HFFc6 (cell line): ENCODE measurements at regions not wholly inside any gene's neighbourhood (a gene's known extent, or its start where the extent isn't known, plus 50 kb on each side); places are given as distances from the start of the nearest gene placed in this dataset.

ENCODE experiments used
- DNase-seq: peaks from one replicate; pipeline ENCODE4 v3.0.0-alpha.2; 2018
- H3K27ac Mint-ChIP-seq: 2 replicates; pipeline ENCODE4 v1.8.0; 2020; ENCODE audit warnings: mild to moderate bottlenecking, mixed read lengths
- H3K27me3 Mint-ChIP-seq: 2 replicates; pipeline ENCODE4 v1.8.0; 2021; ENCODE audit warnings: mild to moderate bottlenecking, moderate library complexity, mixed read lengths; ENCODE audit not compliant: insufficient read depth
- H3K36me3 Mint-ChIP-seq: 2 replicates; pipeline ENCODE4 v1.8.0; 2021; ENCODE audit warnings: low read depth, mixed read lengths
- H3K4me1 Mint-ChIP-seq: 2 replicates; pipeline ENCODE4 v1.8.0; 2020; ENCODE audit warnings: low read depth, mixed read lengths
- H3K4me3 Mint-ChIP-seq: 2 replicates; pipeline ENCODE4 v1.8.0; 2020; ENCODE audit warnings: mild to moderate bottlenecking, moderate library complexity, mixed read lengths
- H3K9me3 Mint-ChIP-seq: 2 replicates; pipeline ENCODE4 v1.8.0; 2020; ENCODE audit warnings: mild to moderate bottlenecking, mixed read lengths
- TF ChIP-seq, protein P1 (sequence below): fragments of 200-600 bp; sonication (generic); IDR thresholded peaks from 2 replicates; pipeline ENCODE4 v1.5.0; 2021; ENCODE audit warnings: antibody characterized with exemption, mild to moderate bottlenecking

DNA sequence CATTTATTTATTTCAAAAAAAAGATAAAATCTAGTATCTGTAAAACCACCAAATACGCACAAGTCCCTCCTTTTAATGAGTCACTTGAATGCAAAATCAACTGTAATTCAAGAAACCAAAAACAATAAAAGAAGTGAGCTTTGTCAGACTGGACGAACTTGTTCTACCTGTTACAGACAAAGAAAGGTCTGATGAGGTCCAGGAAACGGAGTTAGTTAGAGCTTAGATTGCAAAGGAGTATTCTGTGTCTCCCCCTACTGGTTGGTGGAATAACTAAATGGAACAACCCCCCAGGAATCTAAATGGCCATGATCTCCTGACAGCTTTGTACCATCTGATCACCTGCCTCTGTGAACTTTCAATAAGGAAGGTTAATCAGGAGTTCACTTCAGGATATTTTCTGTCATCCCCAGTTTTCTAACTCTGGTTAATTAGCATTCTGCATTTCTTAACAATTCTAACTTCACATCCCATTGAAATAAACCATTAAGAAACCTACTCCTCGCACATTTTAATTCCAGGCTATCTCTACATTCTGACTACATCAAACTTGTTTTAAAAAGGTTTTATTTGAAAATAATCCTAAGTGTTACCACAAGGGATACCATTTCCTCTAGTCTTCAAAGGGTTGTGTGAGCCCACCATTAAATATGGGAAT lies 333.0 kb upstream of the SATB1 start:
- H3K4me3 Mint-ChIP-seq, result no peak overlapping the region
- TF ChIP-seq, protein P1, sequence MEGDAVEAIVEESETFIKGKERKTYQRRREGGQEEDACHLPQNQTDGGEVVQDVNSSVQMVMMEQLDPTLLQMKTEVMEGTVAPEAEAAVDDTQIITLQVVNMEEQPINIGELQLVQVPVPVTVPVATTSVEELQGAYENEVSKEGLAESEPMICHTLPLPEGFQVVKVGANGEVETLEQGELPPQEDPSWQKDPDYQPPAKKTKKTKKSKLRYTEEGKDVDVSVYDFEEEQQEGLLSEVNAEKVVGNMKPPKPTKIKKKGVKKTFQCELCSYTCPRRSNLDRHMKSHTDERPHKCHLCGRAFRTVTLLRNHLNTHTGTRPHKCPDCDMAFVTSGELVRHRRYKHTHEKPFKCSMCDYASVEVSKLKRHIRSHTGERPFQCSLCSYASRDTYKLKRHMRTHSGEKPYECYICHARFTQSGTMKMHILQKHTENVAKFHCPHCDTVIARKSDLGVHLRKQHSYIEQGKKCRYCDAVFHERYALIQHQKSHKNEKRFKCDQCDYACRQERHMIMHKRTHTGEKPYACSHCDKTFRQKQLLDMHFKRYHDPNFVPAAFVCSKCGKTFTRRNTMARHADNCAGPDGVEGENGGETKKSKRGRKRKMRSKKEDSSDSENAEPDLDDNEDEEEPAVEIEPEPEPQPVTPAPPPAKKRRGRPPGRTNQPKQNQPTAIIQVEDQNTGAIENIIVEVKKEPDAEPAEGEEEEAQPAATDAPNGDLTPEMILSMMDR, result peak; percentile 55; the same call in 1 of the 2 replicates
- no peaks in the 10 kb centered on the region for H3K36me3 Mint-ChIP-seq
- H3K4me1 Mint-ChIP-seq, result no peaks in the 10 kb centered on the region
- H3K27me3 Mint-ChIP-seq, result no peaks in the 10 kb centered on the region
- H3K27ac Mint-ChIP-seq, result no peak overlapping the region
- peaks cover 22% of the 10 kb centered on the region for H3K9me3 Mint-ChIP-seq
- no peak for DNase-seq

DNA sequence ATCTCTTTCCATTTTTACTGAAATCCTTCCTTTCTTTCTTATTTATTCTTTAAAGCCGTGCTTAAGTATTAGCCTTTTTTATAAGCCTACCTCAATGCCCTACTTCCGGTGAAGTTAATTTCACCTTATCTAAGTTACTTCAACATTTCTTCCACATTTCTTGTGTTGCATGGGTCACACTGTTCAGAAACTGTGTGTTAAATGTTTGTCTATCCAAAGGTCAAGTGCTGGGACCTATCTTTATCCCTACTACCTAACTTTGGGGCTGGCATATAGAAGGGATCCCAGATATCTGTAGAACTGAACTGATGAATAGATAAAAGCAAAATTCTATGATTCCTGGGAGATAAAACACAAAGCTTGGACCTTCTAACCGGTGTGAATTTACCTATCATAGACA lies 332.3 kb upstream of the SATB1 start:
- Mint-ChIP-seq H3K9me3 (peaks cover 29% of the 10 kb centered on the region), H3K4me3 (no peak overlapping the region), H3K36me3 (no peaks in the 10 kb centered on the region), H3K4me1 (no peaks in the 10 kb centered on the region), H3K27ac (no peak overlapping the region), H3K27me3 (no peaks in the 10 kb centered on the region)
- DNase-seq, result no peak
- TF ChIP-seq, protein P1, result no peak

DNA sequence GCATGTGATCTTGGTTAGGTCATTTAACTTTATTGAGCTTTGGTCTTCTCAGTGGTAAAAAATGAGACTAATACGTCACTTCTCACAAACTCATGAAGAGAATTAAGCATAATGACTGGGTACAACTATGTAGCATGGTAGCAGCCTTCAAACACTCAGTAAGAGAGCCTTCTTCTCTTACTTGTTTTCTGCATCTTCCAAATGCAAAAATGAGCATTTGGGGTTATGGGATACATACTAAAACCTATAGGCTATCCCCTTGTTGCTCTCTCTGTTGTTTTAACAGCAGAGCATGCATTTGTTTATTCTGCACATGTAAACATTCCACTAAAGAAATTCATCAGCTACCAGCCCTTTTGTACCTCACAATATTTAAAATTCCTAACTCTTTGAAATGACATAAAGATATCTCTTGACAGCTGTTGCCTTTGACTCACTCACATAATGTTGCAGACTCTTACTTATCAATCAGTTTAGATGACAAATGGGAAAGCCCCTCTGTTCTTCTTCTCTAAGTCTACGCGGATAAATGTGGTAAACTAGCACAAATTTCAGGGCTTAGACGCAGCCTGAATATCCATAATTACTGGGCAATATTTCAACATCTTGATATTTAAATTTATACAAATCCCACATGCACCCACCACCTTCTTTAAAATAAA lies 327.3 kb upstream of the SATB1 start:
- no peak for DNase-seq
- H3K9me3 Mint-ChIP-seq, result peaks cover 39% of the 10 kb centered on the region

GRCh38 chr3:18751514-18751913 lies 326.4 kb upstream of the SATB1 start:
- H3K27me3 Mint-ChIP-seq, result no peaks in the 10 kb centered on the region
- DNase-seq, result no peak
- TF ChIP-seq, protein P1, result no peak
- H3K9me3 Mint-ChIP-seq, result peaks cover 37% of the 10 kb centered on the region
- H3K4me1 Mint-ChIP-seq, result no peaks in the 10 kb centered on the region
- H3K4me3 Mint-ChIP-seq, result no peak overlapping the region
- H3K27ac Mint-ChIP-seq, result no peak overlapping the region
- no peaks in the 10 kb centered on the region for H3K36me3 Mint-ChIP-seq

More for the DNA sequence above, 327.3 kb upstream of the SATB1 start:
- Mint-ChIP-seq H3K27me3 (no peaks in the 10 kb centered on the region), H3K36me3 (no peaks in the 10 kb centered on the region), H3K4me1 (no peaks in the 10 kb centered on the region), H3K4me3 (no peak overlapping the region), H3K27ac (no peak overlapping the region)
- TF ChIP-seq, protein P1, result no peak

DNA sequence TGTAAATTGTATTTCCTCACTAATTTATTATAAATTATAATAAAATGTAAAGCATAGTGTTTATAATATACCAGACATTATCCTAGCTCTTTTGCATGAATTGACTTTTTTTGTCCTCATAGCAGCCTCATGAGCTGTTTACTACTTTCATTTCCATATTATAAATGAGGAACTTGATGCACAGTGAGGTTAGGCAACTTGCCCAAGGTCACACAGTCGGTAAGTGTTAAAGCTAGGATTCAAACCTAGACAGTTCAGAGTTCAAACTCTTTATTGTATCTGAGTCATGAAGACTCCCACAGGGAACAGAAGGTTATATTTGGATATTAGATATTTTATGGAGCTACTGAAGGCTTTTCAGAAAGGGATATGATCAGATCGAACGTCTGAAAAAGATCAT lies 322.2 kb upstream of the SATB1 start:
- peaks cover 25% of the 10 kb centered on the region for H3K9me3 Mint-ChIP-seq
- no peak overlapping the region for H3K4me3 Mint-ChIP-seq
- DNase-seq, result no peak
- TF ChIP-seq, protein P1, result no peak
- no peaks in the 10 kb centered on the region for H3K27me3 Mint-ChIP-seq
- no peaks in the 10 kb centered on the region for H3K4me1 Mint-ChIP-seq
- H3K36me3 Mint-ChIP-seq, result no peaks in the 10 kb centered on the region
- no peak overlapping the region for H3K27ac Mint-ChIP-seq
